ENCODE measurements at regions not wholly inside any gene's neighbourhood (a gene's known extent, or its start where the extent isn't known, plus 50 kb on each side); places are given as distances from the start of the nearest gene placed in this dataset.
"Not testable (repeated sequence)": the region's sequence is repeated elsewhere in the genome, so short reads cannot be mapped to it uniquely, and the experiment has no call there.

GRCh38 chr9:129437626-129438323, 183.1 kb downstream of the C9orf50 start:
- no peak for DNase-seq (ENCODE audit: low read depth)

- peak; percentile 42 for DNase-seq (ENCODE audit: low read depth)
These were observed 183.9 kb downstream of the C9orf50 start for GRCh38 chr9:129436751-129437625.

GRCh38 chr9:129435988-129436717, 184.7 kb downstream of the C9orf50 start:
- DNase-seq (ENCODE audit: low read depth): no peak

- no peak for DNase-seq (ENCODE audit: low read depth)
These were observed 185.6 kb downstream of the C9orf50 start for GRCh38 chr9:129435291-129435690.

GRCh38 chr9:129434187-129434586, 186.7 kb downstream of the C9orf50 start:
- DNase-seq (ENCODE audit: low read depth): no peak

GRCh38 chr9:129432297-129433154, 188.4 kb downstream of the C9orf50 start:
- no peak for DNase-seq (ENCODE audit: low read depth)

GRCh38 chr9:129430940-129431643, 189.8 kb downstream of the C9orf50 start:
- no peak for DNase-seq (ENCODE audit: low read depth)

GRCh38 chr9:129428864-129429577, 191.9 kb downstream of the C9orf50 start:
- DNase-seq (ENCODE audit: low read depth): no peak

GRCh38 chr9:129427149-129427548, 193.8 kb downstream of the C9orf50 start:
- DNase-seq (ENCODE audit: low read depth): no peak

GRCh38 chr9:129423755-129424154, 197.1 kb downstream of the C9orf50 start:
- DNase-seq (ENCODE audit: low read depth): not testable (repeated sequence)

GRCh38 chr9:129423216-129423615, 197.7 kb downstream of the C9orf50 start:
- DNase-seq (ENCODE audit: low read depth): no peak

- no peak for DNase-seq (ENCODE audit: low read depth)
These were observed 198.1 kb downstream of the C9orf50 start for GRCh38 chr9:129422843-129423192.

- DNase-seq (ENCODE audit: low read depth): no peak
These were observed 198.7 kb downstream of the C9orf50 start for GRCh38 chr9:129422032-129422842.

GRCh38 chr9:129421371-129421770, 199.5 kb downstream of the C9orf50 start:
- DNase-seq (ENCODE audit: low read depth): no peak

- DNase-seq (ENCODE audit: low read depth): no peak
These were observed 200.2 kb downstream of the C9orf50 start for GRCh38 chr9:129420721-129421120.

GRCh38 chr9:129419382-129419899, 201.5 kb downstream of the C9orf50 start:
- DNase-seq (ENCODE audit: low read depth): no peak

GRCh38 chr9:129418451-129418850, 202.4 kb downstream of the C9orf50 start:
- DNase-seq (ENCODE audit: low read depth): no peak

- no peak for DNase-seq (ENCODE audit: low read depth)
These were observed 203.9 kb downstream of the C9orf50 start for GRCh38 chr9:129416821-129417539.

Measured in myocyte (in vitro differentiated cells).